ELF-1 (cell line): ENCODE measurements at regions not wholly inside any gene's neighbourhood (a gene's known extent, or its start where the extent isn't known, plus 50 kb on each side); places are given as distances from the start of the nearest gene placed in this dataset.

Source experiments
- DNase-seq: peaks from one replicate; pipeline ENCODE4 v3.0.0-alpha.2; 2016; ENCODE audit warnings: low read depth, low spot score

- DNase-seq: no peak
Observed at GRCh38 chr9:95757439-95757838, 118.1 kb upstream of the ERCC6L2 start.

GRCh38 chr9:95756986-95757385 lies 118.5 kb upstream of the ERCC6L2 start:
- no peak for DNase-seq

GRCh38 chr9:95756101-95756500 lies 119.4 kb upstream of the ERCC6L2 start:
- no peak for DNase-seq

- no peak for DNase-seq
Observed at GRCh38 chr9:95755421-95755730, 120.1 kb upstream of the ERCC6L2 start.

- DNase-seq: peak; percentile 83
Observed at GRCh38 chr9:95754533-95755420, 120.7 kb upstream of the ERCC6L2 start.

- DNase-seq: peak; percentile 56
Observed at GRCh38 chr9:95753762-95754465, 121.6 kb upstream of the ERCC6L2 start.

GRCh38 chr9:95752129-95752731 lies 123.3 kb upstream of the ERCC6L2 start:
- DNase-seq: peak; percentile 34

- no peak for DNase-seq
Observed at GRCh38 chr9:95751520-95751790, 124.0 kb upstream of the ERCC6L2 start.

- no peak for DNase-seq
Observed at GRCh38 chr9:95750725-95751519, 124.6 kb upstream of the ERCC6L2 start.

GRCh38 chr9:95749493-95749892 lies 126.0 kb upstream of the ERCC6L2 start:
- peak; percentile 61 for DNase-seq

GRCh38 chr9:95746408-95747180 lies 128.9 kb upstream of the ERCC6L2 start:
- DNase-seq: no peak

- no peak for DNase-seq
Observed at GRCh38 chr9:95742821-95743220, 132.7 kb upstream of the ERCC6L2 start.

- DNase-seq: no peak
Observed at GRCh38 chr9:95741631-95742030, 133.9 kb upstream of the ERCC6L2 start.

- no peak for DNase-seq
Observed at GRCh38 chr9:95740217-95741004, 135.1 kb upstream of the ERCC6L2 start.

GRCh38 chr9:95738438-95738837 lies 137.1 kb upstream of the ERCC6L2 start:
- DNase-seq: no peak

GRCh38 chr9:95736891-95737522 lies 138.5 kb upstream of the ERCC6L2 start:
- peak; percentile 80 for DNase-seq

- DNase-seq: peak; percentile 66
Observed at GRCh38 chr9:95736370-95736769, 139.1 kb upstream of the ERCC6L2 start.

- DNase-seq: no peak
Observed at GRCh38 chr9:95735701-95736100, 139.8 kb upstream of the ERCC6L2 start.

GRCh38 chr9:95733741-95734666 lies 141.5 kb upstream of the ERCC6L2 start:
- no peak for DNase-seq
